ENCODE measurements at regions not wholly inside any gene's neighbourhood (a gene's known extent, or its start where the extent isn't known, plus 50 kb on each side); places are given as distances from the start of the nearest gene placed in this dataset.

- TF ChIP-seq CTCF (IDR thresholded peaks at IDR 0.05) (no peak), POLR2AphosphoS5 (IDR thresholded peaks at IDR 0.05) (no peak), POLR2A (IDR thresholded peaks at IDR 0.05) (no peak)
These were observed 358.5 kb downstream of the TMEM121 start for GRCh38 chr14:105884808-105885281.
